ENCODE measurements at regions not wholly inside any gene's neighbourhood (a gene's known extent, or its start where the extent isn't known, plus 50 kb on each side); places are given as distances from the start of the nearest gene placed in this dataset.

DNA sequence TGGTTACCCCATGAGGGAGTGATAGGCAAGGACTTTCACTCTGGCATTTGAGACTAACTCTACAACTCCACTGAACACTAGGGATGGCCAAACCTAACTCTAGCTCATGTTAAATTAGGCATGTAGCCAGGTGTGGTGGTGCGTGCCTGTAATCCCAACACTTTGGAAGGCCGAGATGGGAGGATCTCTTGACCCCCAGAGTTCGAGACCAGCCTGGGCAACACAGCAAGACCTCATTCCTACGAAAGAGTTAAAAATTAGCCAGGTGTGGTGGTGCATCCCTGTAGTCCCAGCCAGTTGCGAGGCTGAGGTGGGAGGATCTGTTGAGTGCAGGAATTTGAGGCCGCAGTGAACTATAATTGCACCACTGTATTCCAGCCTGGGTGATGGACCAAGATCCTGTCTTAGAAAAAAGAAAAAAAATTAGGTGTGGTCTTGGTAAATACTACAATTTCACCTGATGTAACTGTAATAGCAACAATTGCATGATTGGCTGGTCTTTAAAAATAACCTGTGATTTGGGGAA is 81.2 kb upstream of the ARHGAP29 start:
- H3K4me3 ChIP-seq (ENCODE audit: low read depth, low read length), result no peak overlapping the region
- TF ChIP-seq, protein P1, sequence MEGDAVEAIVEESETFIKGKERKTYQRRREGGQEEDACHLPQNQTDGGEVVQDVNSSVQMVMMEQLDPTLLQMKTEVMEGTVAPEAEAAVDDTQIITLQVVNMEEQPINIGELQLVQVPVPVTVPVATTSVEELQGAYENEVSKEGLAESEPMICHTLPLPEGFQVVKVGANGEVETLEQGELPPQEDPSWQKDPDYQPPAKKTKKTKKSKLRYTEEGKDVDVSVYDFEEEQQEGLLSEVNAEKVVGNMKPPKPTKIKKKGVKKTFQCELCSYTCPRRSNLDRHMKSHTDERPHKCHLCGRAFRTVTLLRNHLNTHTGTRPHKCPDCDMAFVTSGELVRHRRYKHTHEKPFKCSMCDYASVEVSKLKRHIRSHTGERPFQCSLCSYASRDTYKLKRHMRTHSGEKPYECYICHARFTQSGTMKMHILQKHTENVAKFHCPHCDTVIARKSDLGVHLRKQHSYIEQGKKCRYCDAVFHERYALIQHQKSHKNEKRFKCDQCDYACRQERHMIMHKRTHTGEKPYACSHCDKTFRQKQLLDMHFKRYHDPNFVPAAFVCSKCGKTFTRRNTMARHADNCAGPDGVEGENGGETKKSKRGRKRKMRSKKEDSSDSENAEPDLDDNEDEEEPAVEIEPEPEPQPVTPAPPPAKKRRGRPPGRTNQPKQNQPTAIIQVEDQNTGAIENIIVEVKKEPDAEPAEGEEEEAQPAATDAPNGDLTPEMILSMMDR (IDR thresholded peaks at IDR 0.05; ENCODE audit: low read depth, low read length), result no peak

DNA sequence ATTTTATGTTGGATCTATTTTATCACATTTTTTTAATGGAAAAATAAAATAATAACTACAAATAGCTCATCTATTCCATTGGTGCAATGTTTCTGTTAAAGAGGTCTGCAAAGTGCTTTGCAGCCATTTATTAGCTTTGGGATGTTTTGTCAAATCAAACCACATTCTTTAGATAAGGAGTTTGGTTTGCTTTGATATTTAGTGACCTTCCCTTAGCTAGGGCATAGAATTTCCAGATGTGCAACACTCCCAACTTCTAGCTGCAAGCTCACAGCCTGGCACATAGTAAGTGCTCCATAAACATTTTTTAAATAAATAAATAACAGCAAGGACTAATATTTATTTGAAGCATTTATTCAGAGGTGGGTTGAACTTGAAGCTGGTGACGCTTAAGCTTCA is 80.4 kb upstream of the ARHGAP29 start:
- no peak overlapping the region for H3K4me3 ChIP-seq (ENCODE audit: low read depth, low read length)
- TF ChIP-seq, protein P1 (IDR thresholded peaks at IDR 0.05; ENCODE audit: low read depth, low read length), result no peak

DNA sequence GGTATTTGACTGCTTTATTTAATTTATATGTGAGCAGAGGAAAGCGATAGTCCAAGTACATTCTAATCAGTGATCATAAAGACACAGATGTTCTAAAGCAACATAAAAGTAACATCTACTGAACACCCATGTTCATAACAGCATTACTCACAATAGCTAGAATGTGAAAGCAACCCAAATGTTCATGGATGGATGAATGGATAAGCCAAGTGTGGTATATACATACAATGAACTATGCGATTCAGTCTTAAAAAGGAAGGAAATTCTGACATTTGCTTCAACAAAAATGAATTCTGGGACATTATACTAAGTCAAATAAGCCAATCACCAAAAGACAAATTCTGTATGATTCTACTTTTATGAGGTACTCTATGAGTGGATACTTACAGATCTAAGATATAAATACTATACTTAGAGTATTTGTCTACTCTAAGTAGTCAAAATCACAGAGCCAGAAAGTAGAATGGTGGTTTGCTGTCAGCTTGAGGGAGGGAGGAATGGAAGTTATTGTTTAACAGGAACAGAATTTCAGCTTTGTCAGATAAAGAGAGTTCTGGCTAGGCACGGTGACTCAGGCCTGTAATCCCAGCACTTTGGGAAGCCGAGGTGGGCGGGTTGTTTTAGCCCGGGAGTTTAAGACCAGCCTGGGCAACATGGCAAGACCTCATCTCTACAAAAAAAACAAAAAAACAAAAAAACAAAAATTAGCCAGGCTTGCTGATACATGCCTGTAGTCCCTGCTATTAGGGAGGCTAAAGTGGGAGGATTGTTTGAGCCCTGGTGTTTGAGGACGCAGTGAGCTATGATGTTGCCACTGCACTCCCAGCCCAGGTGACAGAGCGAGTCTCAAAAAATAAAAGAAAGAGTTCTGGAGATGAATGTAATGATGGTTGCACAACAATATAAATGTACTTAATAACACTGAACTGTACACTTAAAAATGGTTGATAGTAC is 79.7 kb upstream of the ARHGAP29 start:
- no peak overlapping the region for H3K4me3 ChIP-seq (ENCODE audit: low read depth, low read length)
- TF ChIP-seq, protein P1 (IDR thresholded peaks at IDR 0.05; ENCODE audit: low read depth, low read length), result no peak

DNA sequence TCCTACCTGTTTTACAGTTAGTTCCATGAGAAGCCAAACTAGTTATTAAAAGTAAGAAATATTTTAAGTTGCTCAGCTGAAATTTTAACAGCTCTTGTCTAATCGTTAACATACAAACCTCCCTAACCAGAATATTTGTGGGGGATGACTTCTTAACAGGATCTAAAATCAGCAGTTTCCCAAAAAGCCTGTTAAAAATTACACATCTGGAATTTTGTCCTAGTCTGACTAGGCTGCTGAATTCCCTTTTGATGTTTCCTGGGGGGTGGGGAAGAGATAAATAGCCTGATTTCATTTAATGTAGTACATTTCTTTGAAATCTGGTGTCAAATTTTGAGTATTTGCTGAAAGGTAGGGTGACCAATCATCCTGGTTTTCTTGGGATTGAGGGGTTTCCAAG is 78.8 kb upstream of the ARHGAP29 start:
- TF ChIP-seq, protein P1 (IDR thresholded peaks at IDR 0.05; ENCODE audit: low read depth, low read length), result no peak
- no peak overlapping the region for H3K4me3 ChIP-seq (ENCODE audit: low read depth, low read length)

DNA sequence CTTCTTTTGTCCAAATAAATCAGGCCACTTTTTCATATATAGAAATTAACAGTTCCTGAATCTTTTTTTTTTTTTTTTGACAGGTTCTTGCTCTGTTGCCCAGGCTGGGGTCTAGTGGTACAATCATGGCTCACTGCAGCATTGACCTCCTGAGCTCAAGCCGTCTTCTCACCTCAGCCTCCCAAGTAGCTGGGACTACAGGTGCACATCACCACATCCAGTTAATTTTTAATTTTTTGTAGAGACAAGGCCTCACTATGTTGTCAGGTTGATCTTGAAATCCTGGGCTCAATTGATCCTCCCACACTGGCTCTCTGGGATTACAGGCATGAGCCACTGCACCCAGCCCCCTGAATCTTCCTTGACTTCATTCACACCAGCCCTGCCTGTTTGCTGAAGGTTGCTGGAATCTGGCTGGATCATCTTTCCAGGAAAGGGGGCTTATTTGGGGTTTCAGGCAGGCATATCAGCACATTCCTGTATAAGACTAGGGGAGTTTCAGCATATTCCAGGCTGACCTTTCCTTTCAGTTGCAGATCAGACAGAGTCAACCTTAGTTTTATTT is 78.2 kb upstream of the ARHGAP29 start:
- H3K4me3 ChIP-seq (ENCODE audit: low read depth, low read length), result no peak overlapping the region
- TF ChIP-seq, protein P1 (IDR thresholded peaks at IDR 0.05; ENCODE audit: low read depth, low read length), result no peak

DNA sequence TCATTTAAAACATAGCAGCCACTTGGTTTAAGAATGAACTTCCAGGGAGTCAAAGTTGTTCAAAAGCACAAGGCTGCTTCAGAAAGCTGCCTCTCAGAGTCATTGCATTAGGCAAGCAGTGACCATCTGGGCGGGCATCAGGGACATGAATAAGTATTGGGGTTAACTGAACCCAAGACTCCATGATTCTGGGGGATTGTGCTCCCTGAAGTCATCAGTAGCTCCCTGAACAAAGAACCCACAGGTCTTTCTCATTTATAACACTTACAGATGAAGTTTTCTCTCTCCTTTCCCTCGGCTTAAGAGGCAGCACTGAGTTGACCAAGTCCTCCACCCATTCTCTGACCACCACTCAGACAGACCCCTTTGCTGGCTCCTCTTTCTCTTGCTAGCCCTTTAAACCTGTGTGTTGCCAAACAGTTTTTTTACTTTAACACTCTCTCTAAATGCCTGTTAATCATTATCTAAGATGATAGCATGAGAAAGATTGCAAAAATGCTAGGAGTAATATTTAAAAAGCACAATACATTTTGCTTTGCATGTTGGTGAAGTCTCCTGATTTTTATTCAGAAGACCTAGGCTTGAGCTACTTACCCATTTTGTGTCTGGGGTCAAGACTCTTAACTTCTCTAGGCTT is 77.0 kb upstream of the ARHGAP29 start:
- TF ChIP-seq, protein P1 (IDR thresholded peaks at IDR 0.05; ENCODE audit: low read depth, low read length), result no peak
- no peak overlapping the region for H3K4me3 ChIP-seq (ENCODE audit: low read depth, low read length)

Data from WI38 (cell line).